PC-9 (cell line): ENCODE measurements at regions not wholly inside any gene's neighbourhood (a gene's known extent, or its start where the extent isn't known, plus 50 kb on each side); places are given as distances from the start of the nearest gene placed in this dataset.

Experiments
- EZH2 ChIP-seq: fragments of 200-600 bp; sonication (generic); IDR thresholded peaks from 2 replicates; pipeline ENCODE4 v1.8.0; 2017; ENCODE audit warnings: antibody characterized with exemption, low read depth
- TF ChIP-seq, protein P1 (sequence below): fragments of 200-600 bp; sonication (generic); conservative IDR thresholded peaks from 2 replicates; pipeline ENCODE4 v1.6.1; 2017; ENCODE audit warnings: mixed run types, antibody characterized with exemption, mild to moderate bottlenecking, moderate library complexity

DNA sequence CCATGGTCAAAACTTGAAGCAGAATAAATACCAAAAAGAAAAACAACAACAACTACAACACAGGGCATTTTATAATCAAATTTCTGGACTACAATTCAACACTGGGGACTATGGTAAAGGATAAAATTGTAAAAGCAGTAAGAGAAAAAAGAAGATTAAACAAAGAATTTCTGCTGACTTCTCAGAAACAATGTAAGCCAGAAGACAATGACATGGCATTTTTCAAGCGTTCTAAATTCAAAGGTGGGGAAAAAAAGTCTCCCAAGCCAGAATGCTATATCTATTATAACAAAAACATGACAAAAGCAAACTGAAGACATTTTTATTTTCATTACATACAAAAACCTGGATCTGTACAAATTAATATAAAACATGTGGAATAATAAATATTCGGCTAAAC, 433.1 kb downstream of the NPHP4 start:
- TF ChIP-seq, protein P1, sequence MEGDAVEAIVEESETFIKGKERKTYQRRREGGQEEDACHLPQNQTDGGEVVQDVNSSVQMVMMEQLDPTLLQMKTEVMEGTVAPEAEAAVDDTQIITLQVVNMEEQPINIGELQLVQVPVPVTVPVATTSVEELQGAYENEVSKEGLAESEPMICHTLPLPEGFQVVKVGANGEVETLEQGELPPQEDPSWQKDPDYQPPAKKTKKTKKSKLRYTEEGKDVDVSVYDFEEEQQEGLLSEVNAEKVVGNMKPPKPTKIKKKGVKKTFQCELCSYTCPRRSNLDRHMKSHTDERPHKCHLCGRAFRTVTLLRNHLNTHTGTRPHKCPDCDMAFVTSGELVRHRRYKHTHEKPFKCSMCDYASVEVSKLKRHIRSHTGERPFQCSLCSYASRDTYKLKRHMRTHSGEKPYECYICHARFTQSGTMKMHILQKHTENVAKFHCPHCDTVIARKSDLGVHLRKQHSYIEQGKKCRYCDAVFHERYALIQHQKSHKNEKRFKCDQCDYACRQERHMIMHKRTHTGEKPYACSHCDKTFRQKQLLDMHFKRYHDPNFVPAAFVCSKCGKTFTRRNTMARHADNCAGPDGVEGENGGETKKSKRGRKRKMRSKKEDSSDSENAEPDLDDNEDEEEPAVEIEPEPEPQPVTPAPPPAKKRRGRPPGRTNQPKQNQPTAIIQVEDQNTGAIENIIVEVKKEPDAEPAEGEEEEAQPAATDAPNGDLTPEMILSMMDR, result no peak
- TF ChIP-seq EZH2, result no peak
